Small intestine (tissue), 7 donors: ENCODE measurements at regions not wholly inside any gene's neighbourhood (a gene's known extent, or its start where the extent isn't known, plus 50 kb on each side); places are given as distances from the start of the nearest gene placed in this dataset.
A peak's percentile ranks its signal among the peaks of the same experiment; 100 is the strongest.

Source experiments
- DNase-seq, 2 donors: peaks; one replicate each; pipeline versions ENCODE4 v3.0.0 to v3.0.0-alpha.2; 2013
- FAIRE-seq: peaks from 2 replicates; lab custom pipeline; 2012; peaks lifted over from hg19 to GRCh38; lab: Jason Lieb, UNC
- H3K27ac ChIP-seq, 3 donors: one replicate each; pipeline ENCODE4 v1.5.1; 2013; ENCODE audit warnings: low read length in 2 of 3, mild to moderate bottlenecking in 2 of 3, control low read depth in 1 of 3, inconsistent platforms in 1 of 3, low read depth in 1 of 3, moderate library complexity in 1 of 3
- H3K27me3 ChIP-seq, 3 donors: one replicate each; pipeline ENCODE4 v1.6.1; 2013; ENCODE audit warnings: low read length in 3 of 3, inconsistent platforms in 1 of 3; ENCODE audit not compliant: control insufficient read depth in 3 of 3, insufficient read depth in 3 of 3
- H3K36me3 ChIP-seq, 3 donors: one replicate each; pipeline ENCODE4 v1.6.1; 2013; ENCODE audit warnings: low read length in 3 of 3, inconsistent platforms in 1 of 3, low read depth in 1 of 3, mild to moderate bottlenecking in 1 of 3, moderate library complexity in 1 of 3; ENCODE audit not compliant: control insufficient read depth in 3 of 3, insufficient read depth in 2 of 3
- H3K4me1 ChIP-seq, 3 donors: one replicate each; pipeline ENCODE4 v1.6.1; 2013; ENCODE audit warnings: low read length in 2 of 3, inconsistent platforms in 1 of 3, low read depth in 1 of 3, mild to moderate bottlenecking in 1 of 3, moderate library complexity in 1 of 3; ENCODE audit not compliant: control insufficient read depth in 3 of 3, insufficient read depth in 2 of 3
- H3K4me3 ChIP-seq, 3 donors: one replicate each; pipeline ENCODE4 v1.5.1; 2013; ENCODE audit warnings: low read length in 3 of 3, control low read depth in 1 of 3, inconsistent platforms in 1 of 3, low read depth in 1 of 3, mild to moderate bottlenecking in 1 of 3, moderate library complexity in 1 of 3
- H3K9me3 ChIP-seq, 2 donors: one replicate each; pipeline ENCODE4 v1.6.1; 2013; ENCODE audit warnings: low read depth in 1 of 2, low read length in 1 of 2; ENCODE audit not compliant: control insufficient read depth in 2 of 2, insufficient read depth in 1 of 2
- whole genome bisulfite sequencing, 3 donors: extraction: QIAGEN DNeasy Blood & Tissue Kit; methylation state at CpG; one replicate each; pipeline ENCODE4 v1.1.7; 2013; 5-methylcytosine and 5-hydroxymethylcytosine counted together
- donor health status: healthy with polysubstance abuse.
- donor health status: control.
- donor health status: control.
- donor health status: Bipolar disorder and iron deficiency.
- donor health status: healthy.

DNA sequence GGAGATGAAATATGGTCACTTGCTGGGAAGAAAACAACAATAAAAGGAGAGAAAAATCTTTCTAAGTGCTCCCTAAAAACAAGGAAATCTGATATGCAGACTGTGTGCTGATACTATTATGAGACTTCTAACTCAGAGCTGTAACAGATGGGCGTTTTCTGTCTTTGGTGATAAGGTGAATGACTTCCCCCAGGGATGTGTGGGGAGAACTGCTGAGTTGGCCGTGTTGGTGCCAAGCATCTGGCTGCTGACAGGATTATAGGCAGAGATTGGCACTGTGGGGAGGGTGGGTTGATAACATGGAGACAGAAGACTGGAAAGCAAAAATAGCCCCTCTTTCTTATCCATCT lies 438.5 kb upstream of the PLXNA2 start:
- Histone ChIP-seq H3K36me3 (no peaks in the 10 kb centered on the region), H3K9me3 (peaks cover 0 to 4% of the 10 kb centered on the region in 2 donors), H3K27me3 (no peaks in the 10 kb centered on the region), H3K4me3 (no peak overlapping the region), H3K27ac (no peak overlapping the region), H3K4me1 (peaks cover 0 to 7% (median 4%) of the 10 kb centered on the region in 3 donors)
- FAIRE-seq (no peak), DNase-seq (peak; percentile 20 to 48)
- WGBS, 3 donors: 0 to 23% (median 16%) methylated on average over 2 of the region's 2 CpGs

DNA sequence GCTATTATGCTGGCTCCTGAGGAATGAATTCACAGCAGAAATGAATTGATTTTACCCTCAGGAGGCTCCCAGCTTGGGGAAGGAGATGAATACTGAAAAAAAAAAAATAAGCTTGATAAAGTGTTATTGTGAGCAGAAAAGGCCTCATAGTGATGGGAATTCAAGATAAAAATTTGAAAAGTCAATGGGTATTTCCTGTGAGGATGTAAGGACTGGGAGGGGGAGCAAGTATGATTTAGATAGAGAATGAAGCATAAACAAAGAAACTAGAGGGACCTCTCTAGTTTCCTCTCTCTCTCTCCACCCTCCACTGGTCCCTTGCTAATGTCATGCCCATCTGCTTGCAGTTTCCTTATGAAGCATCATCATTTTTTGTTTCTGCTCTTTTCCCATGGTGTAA lies 439.0 kb upstream of the PLXNA2 start:
- no peak for FAIRE-seq
- no peak overlapping the region for H3K27ac ChIP-seq

DNA sequence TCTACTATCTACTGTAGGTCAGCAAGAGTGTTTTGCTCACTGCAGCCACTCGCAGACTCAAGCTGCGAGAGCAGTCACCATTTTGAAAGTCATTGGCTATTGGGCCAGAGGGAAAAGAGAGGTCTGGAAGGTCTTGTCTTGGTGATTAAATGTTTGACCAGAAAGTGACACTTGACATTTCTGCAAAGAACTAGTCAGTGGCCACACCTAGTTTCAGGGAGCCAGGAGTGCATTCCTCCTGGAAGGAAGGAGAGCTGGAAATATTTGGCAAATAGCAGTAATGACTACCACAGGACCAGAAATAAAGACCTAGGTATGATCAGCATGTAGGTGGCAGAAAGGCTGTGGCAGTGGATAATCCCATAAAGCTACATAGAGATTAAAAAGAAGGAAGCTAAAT lies 440.0 kb upstream of the PLXNA2 start:
- FAIRE-seq (no peak), DNase-seq (no peak)
- Histone ChIP-seq H3K9me3 (peaks cover 0 to 4% of the 10 kb centered on the region in 2 donors), H3K36me3 (no peaks in the 10 kb centered on the region), H3K4me1 (peaks cover 0 to 16% (median 7%) of the 10 kb centered on the region in 3 donors), H3K27me3 (no peaks in the 10 kb centered on the region), H3K27ac (no peak overlapping the region), H3K4me3 (no peak overlapping the region)
- 91 to 95% (median 93%) methylated on average over 2 of the region's 2 CpGs for WGBS, 3 donors

More for the DNA sequence above, 439.0 kb upstream of the PLXNA2 start:
- Histone ChIP-seq H3K4me1 (peaks cover 0 to 9% (median 7%) of the 10 kb centered on the region in 3 donors), H3K9me3 (peaks cover 0 to 4% of the 10 kb centered on the region in 2 donors), H3K4me3 (no peak overlapping the region), H3K36me3 (no peaks in the 10 kb centered on the region), H3K27me3 (no peaks in the 10 kb centered on the region)
- DNase-seq: no peak

DNA sequence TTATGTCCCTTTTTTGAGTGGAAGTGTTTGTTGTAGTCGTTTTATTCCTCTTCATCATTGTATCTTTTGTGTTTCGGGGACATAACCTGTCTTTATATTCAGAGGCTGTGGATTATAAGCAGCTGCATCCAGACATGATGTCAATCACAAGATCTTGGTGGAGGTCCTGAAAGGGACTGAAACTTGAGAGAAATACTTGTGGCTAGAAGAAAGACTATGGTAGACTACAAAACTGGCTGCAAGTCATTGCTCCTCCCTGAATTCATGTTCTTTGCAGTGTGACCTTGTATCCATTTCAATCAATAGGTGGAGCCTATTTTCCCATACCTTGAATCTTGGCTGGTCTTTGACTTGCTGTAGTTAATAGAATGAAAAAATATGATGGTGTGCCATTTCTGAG lies 442.4 kb upstream of the PLXNA2 start:
- 60 to 84% (median 68%) methylated on average over 2 of the region's 2 CpGs for WGBS, 3 donors
- H3K9me3 ChIP-seq: peaks cover 0 to 4% of the 10 kb centered on the region in 2 donors
- no peak overlapping the region for H3K27ac ChIP-seq
- peaks cover 0 to 22% (median 10%) of the 10 kb centered on the region in 3 donors for H3K4me1 ChIP-seq
- no peak for FAIRE-seq
- H3K36me3 ChIP-seq: no peaks in the 10 kb centered on the region
- no peak overlapping the region for H3K4me3 ChIP-seq
- DNase-seq: no peak
- no peaks in the 10 kb centered on the region for H3K27me3 ChIP-seq

- WGBS, 3 donors: 62 to 78% (median 70%) methylated on average over 2 of the region's 2 CpGs
- H3K36me3 ChIP-seq: no peaks in the 10 kb centered on the region
- no peaks in the 10 kb centered on the region for H3K27me3 ChIP-seq
- H3K4me3 ChIP-seq: no peak overlapping the region
- H3K27ac ChIP-seq: peak overlapping the region in 1 of 3 donors; percentile 40
- H3K9me3 ChIP-seq: peaks cover 0 to 7% of the 10 kb centered on the region in 2 donors
- peaks cover 0 to 20% (median 3%) of the 10 kb centered on the region in 3 donors for H3K4me1 ChIP-seq
- DNase-seq (peak in 1 of 2 donors; percentile 62), FAIRE-seq (no peak)
These were observed 444.6 kb upstream of the PLXNA2 start for GRCh38 chr1:208688656-208689315.

DNA sequence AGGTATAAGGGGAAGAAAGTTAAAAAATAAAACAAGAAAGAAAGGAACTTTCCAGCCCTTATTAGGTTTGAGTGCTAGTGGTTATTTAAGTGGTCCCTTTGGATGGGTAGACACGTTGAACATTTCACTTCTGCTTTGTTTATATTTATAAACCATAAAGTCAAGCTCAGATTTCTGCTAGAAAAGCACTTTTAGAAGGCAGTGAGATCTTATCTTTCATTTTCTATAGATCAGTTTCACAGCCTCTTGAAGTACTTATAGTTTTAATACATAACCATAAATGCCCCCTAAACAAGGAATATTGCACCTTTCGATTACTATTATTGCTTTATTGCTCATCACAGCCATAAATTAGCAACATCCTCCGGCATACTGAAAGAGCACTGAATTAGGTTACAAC lies 446.8 kb upstream of the PLXNA2 start:
- Histone ChIP-seq H3K9me3 (peaks cover 0 to 7% of the 10 kb centered on the region in 2 donors), H3K36me3 (no peaks in the 10 kb centered on the region), H3K27ac (no peak overlapping the region), H3K4me1 (peaks cover 0 to 20% (median 3%) of the 10 kb centered on the region in 3 donors), H3K27me3 (no peaks in the 10 kb centered on the region), H3K4me3 (no peak overlapping the region)
- WGBS, 3 donors: 15 to 36% (median 27%) methylated on average over 3 of the region's 3 CpGs
- FAIRE-seq (no peak), DNase-seq (peak in 1 of 2 donors; percentile 26)

DNA sequence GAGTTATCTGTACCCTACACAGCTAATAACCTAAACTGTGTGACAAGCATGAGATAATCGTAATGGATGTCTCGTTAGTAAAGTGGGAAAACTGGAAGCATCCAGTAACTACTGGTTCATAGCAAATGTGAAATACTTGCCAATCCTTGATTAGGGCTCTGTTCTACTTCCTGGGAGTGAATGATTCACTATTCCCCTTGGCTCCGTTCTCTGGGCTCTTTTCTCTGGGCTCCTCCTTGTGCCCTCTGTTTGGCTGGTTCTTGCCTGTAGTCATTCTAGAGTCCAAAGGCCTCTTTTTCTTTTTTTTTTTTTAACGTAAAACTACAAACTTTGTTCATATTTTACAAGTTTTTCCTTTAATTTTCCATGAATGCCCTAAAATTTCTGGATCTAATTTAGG lies 465.8 kb upstream of the PLXNA2 start:
- Histone ChIP-seq H3K4me3 (no peak overlapping the region), H3K4me1 (peaks cover 0 to 3% (median 0%) of the 10 kb centered on the region in 3 donors), H3K36me3 (no peaks in the 10 kb centered on the region), H3K27ac (no peak overlapping the region), H3K9me3 (no peaks in the 10 kb centered on the region), H3K27me3 (no peaks in the 10 kb centered on the region)
- 45 to 74% (median 55%) methylated on average over 4 of the region's 4 CpGs for WGBS, 3 donors
- DNase-seq (peak in 1 of 2 donors; percentile 17), FAIRE-seq (no peak)

DNA sequence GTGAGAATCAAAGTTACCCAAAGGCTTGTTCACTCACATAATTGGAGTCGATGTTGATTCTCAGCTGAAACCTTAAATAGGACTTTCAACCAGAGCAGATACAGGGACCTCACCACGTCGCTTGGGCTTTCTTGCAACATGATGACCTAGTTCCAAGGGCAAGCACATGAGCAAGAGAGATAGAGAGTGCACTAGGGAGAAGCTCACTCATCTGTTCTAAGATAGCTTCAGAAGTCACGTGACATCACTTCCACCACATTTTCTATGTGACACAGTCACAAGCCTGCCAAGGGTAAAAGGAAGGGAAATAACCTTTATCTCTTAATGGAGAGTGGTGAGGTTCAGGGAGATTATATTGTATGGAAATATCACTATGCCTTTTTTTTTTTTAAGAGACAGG lies 470.1 kb upstream of the PLXNA2 start:
- Histone ChIP-seq H3K27ac (peak overlapping the region in 1 of 3 donors; percentile 76), H3K4me3 (no peak overlapping the region), H3K36me3 (no peaks in the 10 kb centered on the region), H3K4me1 (peaks cover 0 to 3% (median 0%) of the 10 kb centered on the region in 3 donors), H3K27me3 (no peaks in the 10 kb centered on the region), H3K9me3 (no peaks in the 10 kb centered on the region)
- no peak for FAIRE-seq
- peak in 1 of 2 donors; percentile 84 for DNase-seq
- WGBS, 3 donors: 81 to 85% (median 84%) methylated on average over 4 of the region's 4 CpGs

GRCh38 chr1:208717525-208717924 lies 473.3 kb upstream of the PLXNA2 start:
- WGBS, 3 donors: 70 to 78% (median 76%) methylated on average over 5 of the region's 5 CpGs
- no peaks in the 10 kb centered on the region for H3K36me3 ChIP-seq
- peaks cover 0 to 3% (median 0%) of the 10 kb centered on the region in 3 donors for H3K4me1 ChIP-seq
- DNase-seq: no peak
- H3K27me3 ChIP-seq: no peaks in the 10 kb centered on the region
- H3K9me3 ChIP-seq: peaks cover 0 to 9% of the 10 kb centered on the region in 2 donors
- H3K4me3 ChIP-seq: no peak overlapping the region
- FAIRE-seq: no peak
- H3K27ac ChIP-seq: no peak overlapping the region
